ENCODE measurements at regions not wholly inside any gene's neighbourhood (a gene's known extent, or its start where the extent isn't known, plus 50 kb on each side); places are given as distances from the start of the nearest gene placed in this dataset.

GRCh38 chr7:136229790-136230189, 252.6 kb upstream of the MTPN start:
- DNase-seq = no peak

GRCh38 chr7:136228171-136228570, 251.0 kb upstream of the MTPN start:
- no peak for DNase-seq

- DNase-seq = no peak
Measured at GRCh38 chr7:136214356-136214755, 237.2 kb upstream of the MTPN start.

- DNase-seq = no peak
Measured at GRCh38 chr7:136213012-136213411, 235.9 kb upstream of the MTPN start.

GRCh38 chr7:136210664-136211063, 233.5 kb upstream of the MTPN start:
- no peak for DNase-seq

- DNase-seq = no peak
Measured at GRCh38 chr7:136210079-136210478, 232.9 kb upstream of the MTPN start.

DNA sequence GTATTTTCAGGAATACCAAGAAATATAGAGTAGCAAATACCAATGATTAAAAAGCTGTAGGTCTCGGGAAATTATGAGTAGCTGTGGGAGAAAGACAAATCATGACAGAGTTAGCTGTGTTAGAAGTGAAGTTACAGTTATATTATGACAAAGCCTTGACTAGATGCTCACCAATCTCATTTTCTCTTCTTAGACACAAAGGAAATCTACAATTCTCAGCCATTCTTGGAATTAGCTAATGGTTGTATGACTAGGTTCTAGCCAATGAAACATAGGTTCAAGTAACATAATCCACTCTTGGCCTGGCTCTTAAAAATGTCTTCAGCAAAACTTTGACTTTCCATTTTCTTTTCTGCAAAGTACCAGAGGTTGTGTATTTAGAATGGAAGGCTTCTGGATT, 228.8 kb upstream of the MTPN start:
- DNase-seq = no peak

- no peak for DNase-seq
Measured at GRCh38 chr7:136198168-136198567, 221.0 kb upstream of the MTPN start.

- DNase-seq = no peak
Measured at GRCh38 chr7:136194878-136195277, 217.7 kb upstream of the MTPN start.

GRCh38 chr7:136193940-136194339, 216.8 kb upstream of the MTPN start:
- no peak for DNase-seq

GRCh38 chr7:136189506-136189998, 212.4 kb upstream of the MTPN start:
- DNase-seq = no peak

DNA sequence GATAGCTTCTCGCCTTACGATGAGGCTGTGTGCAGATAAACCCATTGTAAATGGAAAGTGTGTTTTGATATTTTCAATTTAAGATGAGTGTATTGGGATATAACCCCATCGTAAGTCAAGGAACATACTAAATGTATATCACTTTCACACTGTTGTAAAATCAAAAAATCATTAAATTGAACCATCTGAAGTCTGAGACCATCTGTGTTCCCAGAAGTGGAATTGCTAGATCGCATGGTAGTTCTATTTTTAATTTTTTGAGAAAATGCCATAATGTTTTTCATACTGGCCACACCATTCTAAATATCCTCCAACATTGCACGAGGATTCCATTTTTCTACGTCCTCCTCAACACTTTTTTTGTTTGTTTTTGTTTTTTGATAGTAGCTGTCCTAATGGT, 209.1 kb upstream of the MTPN start:
- DNase-seq = no peak

DNA sequence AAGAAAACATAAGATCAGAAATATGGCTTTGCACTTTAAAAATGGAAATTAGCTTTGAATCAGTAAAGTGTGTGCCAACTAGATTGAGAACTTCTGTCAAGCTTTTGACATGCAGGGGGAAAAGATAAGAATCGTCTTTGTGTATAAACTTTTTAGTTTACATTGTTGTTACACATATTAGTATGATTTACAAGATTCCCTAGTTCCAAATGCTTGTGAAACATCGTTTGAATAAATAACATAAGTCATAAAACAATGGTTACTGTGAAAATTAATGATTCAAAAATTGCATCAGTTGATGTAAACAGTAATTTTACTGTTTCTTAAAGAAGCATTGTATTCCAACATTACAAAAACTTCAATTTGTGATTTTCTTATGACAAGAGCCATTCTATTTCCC, 207.6 kb upstream of the MTPN start:
- no peak for DNase-seq

DNA sequence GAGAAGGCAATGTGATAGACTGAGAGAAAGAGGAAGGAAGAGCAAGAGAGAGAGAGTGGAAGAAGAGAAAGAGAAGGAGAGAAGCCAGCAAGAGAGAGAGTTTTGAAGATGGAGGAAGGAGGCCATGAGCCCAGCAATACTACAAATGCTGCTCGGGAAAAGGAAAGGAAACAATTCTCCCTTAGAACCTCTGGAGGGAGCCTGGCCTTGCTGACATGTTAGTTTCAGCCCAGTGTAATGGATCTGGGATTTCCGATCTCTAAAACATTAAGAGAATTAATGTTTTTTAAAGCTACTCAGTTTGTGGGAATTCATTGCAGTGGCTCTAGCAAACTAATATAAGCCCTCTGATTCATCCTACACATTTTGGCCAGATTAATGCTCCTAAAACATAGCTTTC, 206.8 kb upstream of the MTPN start:
- DNase-seq = no peak

DNA sequence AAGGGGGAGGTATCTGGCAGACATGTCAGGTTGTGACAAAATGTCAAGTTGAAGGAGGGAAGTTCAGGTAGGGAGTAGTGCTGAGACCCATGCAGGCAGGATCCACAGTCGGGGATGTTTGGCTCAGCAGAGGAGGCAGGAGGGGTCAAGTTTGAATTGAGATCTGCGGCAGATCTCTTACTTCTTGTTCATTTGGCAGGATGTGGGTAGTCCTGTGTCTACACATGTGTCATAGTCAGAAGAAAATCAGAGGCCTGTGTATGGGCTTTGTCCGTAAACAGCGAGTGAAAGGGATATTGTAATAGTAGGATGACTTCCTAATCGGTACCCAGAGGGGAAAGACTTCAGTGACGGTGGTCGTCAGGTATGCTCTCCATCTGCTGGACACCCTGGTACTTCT, 203.8 kb upstream of the MTPN start:
- DNase-seq = no peak

- DNase-seq = no peak
Measured at GRCh38 chr7:136179851-136180721, 202.9 kb upstream of the MTPN start.

DNA sequence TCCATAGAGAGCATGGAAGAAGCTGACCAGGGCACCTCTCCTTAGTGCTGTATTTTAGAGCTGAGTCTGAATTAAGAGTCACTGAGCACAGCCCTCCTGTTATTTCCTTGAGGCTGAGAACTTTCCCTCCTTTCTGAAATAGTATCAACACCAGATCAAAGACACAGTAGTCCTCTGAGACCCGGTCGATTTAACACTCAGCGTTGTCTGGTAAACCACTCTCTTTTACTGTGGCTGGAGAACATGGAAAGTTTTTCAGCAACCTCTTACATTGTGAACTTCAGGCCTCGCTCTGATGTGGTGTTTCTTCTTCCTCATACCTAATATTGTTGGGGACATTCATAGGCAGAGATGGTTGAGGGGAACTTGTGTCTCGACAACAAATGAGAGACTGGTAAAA, 202.0 kb upstream of the MTPN start:
- no peak for DNase-seq

DNA sequence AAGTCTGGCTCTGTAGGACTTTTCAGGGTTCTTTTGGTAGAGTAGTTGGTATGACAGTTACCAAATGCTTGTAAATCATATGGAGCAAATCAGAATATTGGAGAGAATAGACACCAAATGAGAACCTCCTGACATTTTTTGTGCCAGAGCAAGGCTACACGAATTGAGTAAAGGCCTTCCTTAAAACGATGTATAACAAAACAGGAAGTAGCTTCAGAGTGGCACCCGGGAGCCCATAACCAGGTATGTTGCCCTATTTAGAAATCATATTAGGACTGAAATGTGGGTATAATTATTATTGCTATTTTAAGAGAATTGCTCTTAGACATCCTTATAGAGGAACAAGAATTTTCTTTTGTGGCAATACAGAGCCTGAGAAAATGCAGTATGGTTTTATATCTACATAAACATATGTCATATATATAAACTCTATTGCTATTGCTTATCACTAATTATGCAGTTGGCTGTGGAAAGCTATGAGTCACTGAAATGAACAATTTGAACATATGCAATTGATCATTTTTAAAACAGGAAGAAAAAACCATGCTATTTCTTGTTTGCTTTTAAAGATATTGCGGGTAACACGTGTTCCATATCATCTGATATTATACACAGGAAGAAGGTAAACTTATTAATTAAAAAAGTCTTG, 197.4 kb upstream of the MTPN start:
- DNase-seq = no peak

GRCh38 chr7:136173874-136174273, 196.7 kb upstream of the MTPN start:
- no peak for DNase-seq

DNA sequence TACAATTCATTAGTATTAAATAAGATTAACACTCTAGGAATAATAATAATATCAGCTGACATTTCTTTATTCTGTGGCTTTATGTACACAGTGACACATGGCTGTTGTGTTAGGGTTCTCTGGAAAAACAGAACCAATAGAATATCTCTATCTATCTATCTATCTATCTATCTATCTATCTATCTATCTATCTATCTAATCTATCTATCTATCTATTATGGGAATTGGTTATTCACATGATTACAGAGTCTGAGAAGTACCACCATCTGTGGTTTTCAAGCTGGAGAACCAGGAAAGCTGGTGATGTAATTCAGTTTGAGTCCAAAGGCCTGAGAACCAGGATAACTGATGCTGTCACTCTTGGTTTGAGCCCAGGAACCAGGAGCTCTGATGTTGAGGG, 194.1 kb upstream of the MTPN start:
- DNase-seq = no peak

DNA sequence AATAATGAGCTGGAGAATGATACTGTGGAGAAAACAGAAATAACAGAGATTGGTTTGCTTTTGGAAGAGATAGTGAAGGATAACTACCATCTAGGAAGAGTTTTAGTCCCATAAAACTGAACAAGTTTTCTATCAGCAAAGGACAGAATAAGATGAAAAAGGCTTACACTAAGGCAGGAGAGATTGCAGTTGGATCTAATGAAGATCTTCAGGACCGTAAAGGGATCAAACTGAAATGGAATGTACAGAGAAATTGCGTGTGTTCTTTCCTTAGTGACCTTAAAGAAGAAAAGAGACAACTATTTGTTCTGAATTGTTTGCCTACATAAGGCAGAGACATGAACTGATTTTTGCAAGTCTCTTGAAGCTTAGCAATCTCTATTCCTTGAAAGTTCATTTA, 191.7 kb upstream of the MTPN start:
- DNase-seq = no peak

DNA sequence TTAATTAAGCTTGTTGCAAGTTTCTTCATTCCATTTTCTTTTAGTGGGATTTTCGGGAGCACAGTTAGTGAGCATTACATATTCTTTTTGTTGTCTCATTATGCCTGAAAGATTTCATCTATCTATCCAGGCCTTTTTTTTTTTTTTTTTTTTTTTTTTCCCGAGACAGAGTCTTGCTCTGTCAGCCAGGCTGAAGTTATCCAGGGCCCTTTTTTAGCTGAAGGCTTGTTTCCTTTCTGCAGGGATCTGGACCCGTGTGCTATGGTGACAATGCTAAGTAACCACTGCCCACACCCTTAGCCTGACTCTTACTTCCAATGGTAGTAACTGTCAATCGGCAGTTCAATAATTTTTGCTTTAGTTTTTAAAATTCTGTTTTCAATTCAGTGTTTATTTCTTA, 190.8 kb upstream of the MTPN start:
- no peak for DNase-seq

DNA sequence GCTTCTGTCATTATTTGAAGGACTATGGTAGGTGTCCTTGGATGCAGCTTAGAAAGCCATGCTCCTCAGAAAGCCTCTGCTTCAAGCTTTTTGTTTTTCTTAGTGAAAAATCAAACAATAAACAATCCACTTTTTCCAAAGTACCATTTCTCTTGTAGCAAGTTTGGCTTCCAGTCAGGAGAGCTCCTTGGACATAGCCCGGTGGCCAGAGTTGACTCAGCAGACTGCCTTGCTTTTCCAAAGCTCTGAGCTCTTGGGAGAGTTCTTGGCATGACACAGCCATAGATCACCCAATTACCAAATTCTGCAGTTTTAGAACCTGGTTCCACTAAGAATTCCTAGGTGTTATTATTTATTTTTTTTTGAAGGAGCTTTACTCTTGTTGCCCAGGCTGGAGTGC, 189.4 kb upstream of the MTPN start:
- DNase-seq = no peak

GRCh38 chr7:136163340-136163801, 186.2 kb upstream of the MTPN start:
- no peak for DNase-seq

Data from stimulated activated CD4-positive, alpha-beta T cell treated with anti-CD3 and anti-CD28 coated beads, Interleukin-2, amount 100 ng/mL, for 24 hours (primary cell).